GM23338 (cell line): ENCODE measurements at regions not wholly inside any gene's neighbourhood (a gene's known extent, or its start where the extent isn't known, plus 50 kb on each side); places are given as distances from the start of the nearest gene placed in this dataset.

Experiments used
- ATAC-seq: fragments of 200-7000 bp; cut with Tn5 transposase; 3 replicates; pipeline ENCODE4 v1.9.1; 2020
- DNase-seq: peaks from one replicate; pipeline ENCODE4 v3.0.0-alpha.2; 2015; ENCODE audit warnings: low spot score
- H2AFZ ChIP-seq: fragments of 200-600 bp; sonication (generic); 2 replicates; pipeline ENCODE4 v1.8.0; 2016; ENCODE audit warnings: antibody characterized with exemption, mild to moderate bottlenecking, moderate library complexity
- H3F3A ChIP-seq: fragments of 200-600 bp; sonication (generic); replicated peaks from 2 replicates; pipeline ENCODE4 v1.8.0; 2017; ENCODE audit warnings: antibody characterized with exemption, mixed run types, low read depth
- H3K27ac ChIP-seq: fragments of 200-600 bp; sonication (generic); 2 replicates; pipeline ENCODE4 v1.6.1; 2016; ENCODE audit warnings: low read depth
- H3K27me3 ChIP-seq: fragments of 200-600 bp; sonication (generic); 2 replicates; pipeline ENCODE4 v1.8.0; 2016; ENCODE audit warnings: mild to moderate bottlenecking, mixed run types, moderate library complexity; ENCODE audit not compliant: insufficient read depth
- H3K36me3 ChIP-seq: fragments of 200-600 bp; sonication (generic); 2 replicates; pipeline ENCODE4 v1.8.0; 2016; ENCODE audit warnings: mild to moderate bottlenecking; ENCODE audit not compliant: insufficient read depth
- H3K4me1 ChIP-seq: fragments of 200-600 bp; sonication (generic); 2 replicates; pipeline ENCODE4 v1.8.0; 2016; ENCODE audit warnings: mild to moderate bottlenecking, moderate library complexity; ENCODE audit not compliant: insufficient read depth
- H3K4me2 ChIP-seq: fragments of 200-600 bp; sonication (generic); 2 replicates; pipeline ENCODE4 v1.7.1; 2017; ENCODE audit warnings: mixed run types
- H3K4me3 ChIP-seq: fragments of 200-600 bp; sonication (generic); 2 replicates; pipeline ENCODE4 v1.6.1; 2016; ENCODE audit warnings: mixed run types
- H3K79me2 ChIP-seq: fragments of 200-600 bp; sonication (generic); replicated peaks from 2 replicates; pipeline ENCODE4 v1.8.0; 2017; ENCODE audit warnings: mild to moderate bottlenecking; ENCODE audit not compliant: insufficient read depth
- H3K9me2 ChIP-seq: fragments of 200-600 bp; sonication (generic); 2 replicates; pipeline ENCODE4 v1.8.0; 2017; ENCODE audit not compliant: insufficient read depth
- H4K20me1 ChIP-seq: fragments of 200-600 bp; sonication (generic); replicated peaks from 2 replicates; pipeline ENCODE4 v1.8.0; 2017; ENCODE audit warnings: mild to moderate bottlenecking; ENCODE audit not compliant: insufficient read depth
- H3K27ac Mint-ChIP-seq: 2 replicates; pipeline ENCODE4 v1.8.0; 2020; ENCODE audit warnings: inconsistent platforms, mild to moderate bottlenecking, moderate library complexity, mixed read lengths
- H3K27me3 Mint-ChIP-seq: 3 replicates; pipeline ENCODE4 v1.8.0; 2022; ENCODE audit warnings: low read depth, mild to moderate bottlenecking, moderate library complexity, mixed read lengths, inconsistent platforms; ENCODE audit not compliant: insufficient read depth, poor library complexity
- H3K36me3 Mint-ChIP-seq: 3 replicates; pipeline ENCODE4 v1.8.0; 2021; ENCODE audit warnings: low read depth, mild to moderate bottlenecking, inconsistent platforms, moderate library complexity, mixed read lengths
- H3K4me1 Mint-ChIP-seq: 3 replicates; pipeline ENCODE4 v1.8.0; 2020; ENCODE audit warnings: mild to moderate bottlenecking, inconsistent platforms, mixed read lengths
- H3K4me3 Mint-ChIP-seq: 3 replicates; pipeline ENCODE4 v1.8.0; 2021; ENCODE audit warnings: moderate library complexity, mild to moderate bottlenecking, inconsistent platforms, mixed read lengths
- H3K9me3 Mint-ChIP-seq: 3 replicates; pipeline ENCODE4 v1.8.0; 2020; ENCODE audit warnings: moderate library complexity, mild to moderate bottlenecking, inconsistent platforms, mixed read lengths
- CREB1 ChIP-seq: fragments of 250-450 bp; sonication (Bioruptor Pico); IDR thresholded peaks from 2 replicates; pipeline ENCODE4 v1.5.0; 2020; ENCODE audit warnings: low read depth, mild to moderate bottlenecking, moderate library complexity
- EZH2 ChIP-seq: fragments of 200-600 bp; sonication (generic); IDR thresholded peaks from one replicate; pipeline ENCODE4 v1.8.0; 2017; ENCODE audit warnings: antibody characterized with exemption, mild to moderate bottlenecking, low read depth; ENCODE audit not compliant: unreplicated experiment
- EZH2phosphoT487 ChIP-seq: fragments of 200-600 bp; sonication (generic); IDR thresholded peaks from one replicate; pipeline ENCODE4 v1.8.1; 2018; ENCODE audit warnings: antibody characterized with exemption; ENCODE audit not compliant: unreplicated experiment
- JUNB ChIP-seq: IDR thresholded peaks from one replicate; pipeline ENCODE4 v1.6.1; 2016; ENCODE audit warnings: antibody characterized with exemption; ENCODE audit not compliant: unreplicated experiment
- NANOG ChIP-seq: IDR thresholded peaks from 2 replicates; pipeline ENCODE4 v1.6.1; 2016; ENCODE audit warnings: antibody characterized with exemption, borderline replicate concordance
- STAT1 ChIP-seq: IDR thresholded peaks from one replicate; pipeline ENCODE4 v1.6.1; 2016; ENCODE audit warnings: antibody characterized with exemption; ENCODE audit not compliant: unreplicated experiment
- ZNF114 ChIP-seq: fragments of 250-450 bp; sonication (Bioruptor Pico); IDR thresholded peaks from 2 replicates; pipeline ENCODE4 v1.5.0; 2020; ENCODE audit warnings: mild to moderate bottlenecking, moderate library complexity
- ZNF331 ChIP-seq: fragments of 250-450 bp; sonication (Bioruptor Pico); IDR thresholded peaks from 2 replicates; pipeline ENCODE4 v1.5.0; 2020; ENCODE audit warnings: low read depth, mild to moderate bottlenecking, moderate library complexity
- TF ChIP-seq, protein P1 (sequence below), 2 experiments: fragments of 200-600 bp in 1 of 2; sonication (generic) in 1 of 2; conservative IDR thresholded peaks; 2 replicates each; pipeline versions ENCODE4 v1.5.1 to v1.6.1; 2016 to 2017; ENCODE audit warnings: antibody characterized with exemption in 2 of 2, low read depth in 2 of 2, mild to moderate bottlenecking in 2 of 2, moderate library complexity in 1 of 2
- TF ChIP-seq, protein P2 (sequence below): IDR thresholded peaks from one replicate; pipeline ENCODE4 v1.6.1; 2018; ENCODE audit warnings: antibody characterized with exemption; ENCODE audit not compliant: unreplicated experiment
- TF ChIP-seq, protein P3 (sequence below): fragments of 250-450 bp; sonication (Bioruptor Pico); IDR thresholded peaks from 2 replicates; pipeline ENCODE4 v1.5.0; 2020; ENCODE audit warnings: mild to moderate bottlenecking, moderate library complexity
- TF ChIP-seq, protein P4 (sequence below): IDR thresholded peaks from 2 replicates; pipeline ENCODE4 v1.6.1; 2016; ENCODE audit warnings: antibody characterized with exemption

DNA sequence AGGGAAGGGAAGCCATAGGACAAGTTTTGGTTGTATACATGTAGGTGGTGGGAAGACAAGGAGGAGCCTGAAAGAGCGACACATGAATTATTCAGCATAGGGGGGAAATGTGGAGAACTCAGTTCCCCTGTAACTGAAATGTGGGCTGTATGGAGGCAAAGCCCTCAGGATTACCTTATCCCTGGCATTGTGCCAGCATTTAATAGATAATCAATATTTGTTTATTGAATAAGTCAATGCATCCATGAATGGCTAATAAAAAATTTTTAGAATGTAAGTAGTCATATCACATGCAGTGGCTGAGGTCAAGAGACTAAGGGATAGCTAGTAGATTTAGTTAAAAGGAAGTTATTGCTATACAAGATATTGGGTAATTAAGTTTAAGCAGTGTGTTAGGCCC is 232.4 kb downstream of the SNAPC1 start:
- no peak overlapping the region for H3K4me2 ChIP-seq
- no peaks in the 10 kb centered on the region for H4K20me1 ChIP-seq
- no peaks in the 10 kb centered on the region for H3K27me3 ChIP-seq
- no peaks in the 10 kb centered on the region for H3K4me1 ChIP-seq
- H3F3A ChIP-seq = no peaks in the 10 kb centered on the region
- no peaks in the 10 kb centered on the region for H3K79me2 ChIP-seq
- H3K27ac ChIP-seq = no peak overlapping the region
- no peaks in the 10 kb centered on the region for H3K9me2 ChIP-seq
- H3K27me3 Mint-ChIP-seq = no peaks in the 10 kb centered on the region
- no peak overlapping the region for H3K27ac Mint-ChIP-seq
- no peak overlapping the region for H2AFZ ChIP-seq
- no peak overlapping the region for H3K4me3 ChIP-seq
- DNase-seq = no peak
- H3K36me3 Mint-ChIP-seq = no peaks in the 10 kb centered on the region
- H3K4me3 Mint-ChIP-seq = no peak overlapping the region
- TF ChIP-seq EZH2phosphoT487 = no peak
- no peak for TF ChIP-seq ZNF331 (CRISPR knock-in tag)
- TF ChIP-seq EZH2 = no peak
- TF ChIP-seq, protein P1, sequence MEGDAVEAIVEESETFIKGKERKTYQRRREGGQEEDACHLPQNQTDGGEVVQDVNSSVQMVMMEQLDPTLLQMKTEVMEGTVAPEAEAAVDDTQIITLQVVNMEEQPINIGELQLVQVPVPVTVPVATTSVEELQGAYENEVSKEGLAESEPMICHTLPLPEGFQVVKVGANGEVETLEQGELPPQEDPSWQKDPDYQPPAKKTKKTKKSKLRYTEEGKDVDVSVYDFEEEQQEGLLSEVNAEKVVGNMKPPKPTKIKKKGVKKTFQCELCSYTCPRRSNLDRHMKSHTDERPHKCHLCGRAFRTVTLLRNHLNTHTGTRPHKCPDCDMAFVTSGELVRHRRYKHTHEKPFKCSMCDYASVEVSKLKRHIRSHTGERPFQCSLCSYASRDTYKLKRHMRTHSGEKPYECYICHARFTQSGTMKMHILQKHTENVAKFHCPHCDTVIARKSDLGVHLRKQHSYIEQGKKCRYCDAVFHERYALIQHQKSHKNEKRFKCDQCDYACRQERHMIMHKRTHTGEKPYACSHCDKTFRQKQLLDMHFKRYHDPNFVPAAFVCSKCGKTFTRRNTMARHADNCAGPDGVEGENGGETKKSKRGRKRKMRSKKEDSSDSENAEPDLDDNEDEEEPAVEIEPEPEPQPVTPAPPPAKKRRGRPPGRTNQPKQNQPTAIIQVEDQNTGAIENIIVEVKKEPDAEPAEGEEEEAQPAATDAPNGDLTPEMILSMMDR (conservative IDR thresholded peaks at IDR 0.05; ENCODE audit: low read depth in 2 of 2) = no peak
- TF ChIP-seq JUNB = no peak
- TF ChIP-seq, protein P2, sequence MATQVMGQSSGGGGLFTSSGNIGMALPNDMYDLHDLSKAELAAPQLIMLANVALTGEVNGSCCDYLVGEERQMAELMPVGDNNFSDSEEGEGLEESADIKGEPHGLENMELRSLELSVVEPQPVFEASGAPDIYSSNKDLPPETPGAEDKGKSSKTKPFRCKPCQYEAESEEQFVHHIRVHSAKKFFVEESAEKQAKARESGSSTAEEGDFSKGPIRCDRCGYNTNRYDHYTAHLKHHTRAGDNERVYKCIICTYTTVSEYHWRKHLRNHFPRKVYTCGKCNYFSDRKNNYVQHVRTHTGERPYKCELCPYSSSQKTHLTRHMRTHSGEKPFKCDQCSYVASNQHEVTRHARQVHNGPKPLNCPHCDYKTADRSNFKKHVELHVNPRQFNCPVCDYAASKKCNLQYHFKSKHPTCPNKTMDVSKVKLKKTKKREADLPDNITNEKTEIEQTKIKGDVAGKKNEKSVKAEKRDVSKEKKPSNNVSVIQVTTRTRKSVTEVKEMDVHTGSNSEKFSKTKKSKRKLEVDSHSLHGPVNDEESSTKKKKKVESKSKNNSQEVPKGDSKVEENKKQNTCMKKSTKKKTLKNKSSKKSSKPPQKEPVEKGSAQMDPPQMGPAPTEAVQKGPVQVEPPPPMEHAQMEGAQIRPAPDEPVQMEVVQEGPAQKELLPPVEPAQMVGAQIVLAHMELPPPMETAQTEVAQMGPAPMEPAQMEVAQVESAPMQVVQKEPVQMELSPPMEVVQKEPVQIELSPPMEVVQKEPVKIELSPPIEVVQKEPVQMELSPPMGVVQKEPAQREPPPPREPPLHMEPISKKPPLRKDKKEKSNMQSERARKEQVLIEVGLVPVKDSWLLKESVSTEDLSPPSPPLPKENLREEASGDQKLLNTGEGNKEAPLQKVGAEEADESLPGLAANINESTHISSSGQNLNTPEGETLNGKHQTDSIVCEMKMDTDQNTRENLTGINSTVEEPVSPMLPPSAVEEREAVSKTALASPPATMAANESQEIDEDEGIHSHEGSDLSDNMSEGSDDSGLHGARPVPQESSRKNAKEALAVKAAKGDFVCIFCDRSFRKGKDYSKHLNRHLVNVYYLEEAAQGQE = no peak
- TF ChIP-seq NANOG = no peak
- TF ChIP-seq ZNF114 = no peak
- TF ChIP-seq STAT1 = no peak
- no peak for TF ChIP-seq CREB1
- TF ChIP-seq, protein P3, sequence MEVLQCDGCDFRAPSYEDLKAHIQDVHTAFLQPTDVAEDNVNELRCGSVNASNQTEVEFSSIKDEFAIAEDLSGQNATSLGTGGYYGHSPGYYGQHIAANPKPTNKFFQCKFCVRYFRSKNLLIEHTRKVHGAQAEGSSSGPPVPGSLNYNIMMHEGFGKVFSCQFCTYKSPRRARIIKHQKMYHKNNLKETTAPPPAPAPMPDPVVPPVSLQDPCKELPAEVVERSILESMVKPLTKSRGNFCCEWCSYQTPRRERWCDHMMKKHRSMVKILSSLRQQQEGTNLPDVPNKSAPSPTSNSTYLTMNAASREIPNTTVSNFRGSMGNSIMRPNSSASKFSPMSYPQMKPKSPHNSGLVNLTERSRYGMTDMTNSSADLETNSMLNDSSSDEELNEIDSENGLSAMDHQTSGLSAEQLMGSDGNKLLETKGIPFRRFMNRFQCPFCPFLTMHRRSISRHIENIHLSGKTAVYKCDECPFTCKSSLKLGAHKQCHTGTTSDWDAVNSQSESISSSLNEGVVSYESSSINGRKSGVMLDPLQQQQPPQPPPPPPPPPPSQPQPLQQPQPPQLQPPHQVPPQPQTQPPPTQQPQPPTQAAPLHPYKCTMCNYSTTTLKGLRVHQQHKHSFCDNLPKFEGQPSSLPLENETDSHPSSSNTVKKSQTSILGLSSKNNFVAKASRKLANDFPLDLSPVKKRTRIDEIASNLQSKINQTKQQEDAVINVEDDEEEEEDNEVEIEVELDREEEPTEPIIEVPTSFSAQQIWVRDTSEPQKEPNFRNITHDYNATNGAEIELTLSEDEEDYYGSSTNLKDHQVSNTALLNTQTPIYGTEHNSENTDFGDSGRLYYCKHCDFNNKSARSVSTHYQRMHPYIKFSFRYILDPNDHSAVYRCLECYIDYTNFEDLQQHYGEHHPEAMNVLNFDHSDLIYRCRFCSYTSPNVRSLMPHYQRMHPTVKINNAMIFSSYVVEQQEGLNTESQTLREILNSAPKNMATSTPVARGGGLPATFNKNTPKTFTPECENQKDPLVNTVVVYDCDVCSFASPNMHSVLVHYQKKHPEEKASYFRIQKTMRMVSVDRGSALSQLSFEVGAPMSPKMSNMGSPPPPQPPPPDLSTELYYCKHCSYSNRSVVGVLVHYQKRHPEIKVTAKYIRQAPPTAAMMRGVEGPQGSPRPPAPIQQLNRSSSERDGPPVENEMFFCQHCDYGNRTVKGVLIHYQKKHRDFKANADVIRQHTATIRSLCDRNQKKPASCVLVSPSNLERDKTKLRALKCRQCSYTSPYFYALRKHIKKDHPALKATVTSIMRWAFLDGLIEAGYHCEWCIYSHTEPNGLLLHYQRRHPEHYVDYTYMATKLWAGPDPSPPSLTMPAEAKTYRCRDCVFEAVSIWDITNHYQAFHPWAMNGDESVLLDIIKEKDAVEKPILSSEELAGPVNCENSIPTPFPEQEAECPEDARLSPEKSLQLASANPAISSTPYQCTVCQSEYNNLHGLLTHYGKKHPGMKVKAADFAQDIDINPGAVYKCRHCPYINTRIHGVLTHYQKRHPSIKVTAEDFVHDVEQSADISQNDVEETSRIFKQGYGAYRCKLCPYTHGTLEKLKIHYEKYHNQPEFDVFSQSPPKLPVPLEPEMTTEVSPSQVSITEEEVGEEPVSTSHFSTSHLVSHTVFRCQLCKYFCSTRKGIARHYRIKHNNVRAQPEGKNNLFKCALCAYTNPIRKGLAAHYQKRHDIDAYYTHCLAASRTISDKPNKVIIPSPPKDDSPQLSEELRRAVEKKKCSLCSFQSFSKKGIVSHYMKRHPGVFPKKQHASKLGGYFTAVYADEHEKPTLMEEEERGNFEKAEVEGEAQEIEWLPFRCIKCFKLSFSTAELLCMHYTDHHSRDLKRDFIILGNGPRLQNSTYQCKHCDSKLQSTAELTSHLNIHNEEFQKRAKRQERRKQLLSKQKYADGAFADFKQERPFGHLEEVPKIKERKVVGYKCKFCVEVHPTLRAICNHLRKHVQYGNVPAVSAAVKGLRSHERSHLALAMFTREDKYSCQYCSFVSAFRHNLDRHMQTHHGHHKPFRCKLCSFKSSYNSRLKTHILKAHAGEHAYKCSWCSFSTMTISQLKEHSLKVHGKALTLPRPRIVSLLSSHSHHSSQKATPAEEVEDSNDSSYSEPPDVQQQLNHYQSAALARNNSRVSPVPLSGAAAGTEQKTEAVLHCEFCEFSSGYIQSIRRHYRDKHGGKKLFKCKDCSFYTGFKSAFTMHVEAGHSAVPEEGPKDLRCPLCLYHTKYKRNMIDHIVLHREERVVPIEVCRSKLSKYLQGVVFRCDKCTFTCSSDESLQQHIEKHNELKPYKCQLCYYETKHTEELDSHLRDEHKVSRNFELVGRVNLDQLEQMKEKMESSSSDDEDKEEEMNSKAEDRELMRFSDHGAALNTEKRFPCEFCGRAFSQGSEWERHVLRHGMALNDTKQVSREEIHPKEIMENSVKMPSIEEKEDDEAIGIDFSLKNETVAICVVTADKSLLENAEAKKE (CRISPR knock-in tag) = no peak
- TF ChIP-seq, protein P4, sequence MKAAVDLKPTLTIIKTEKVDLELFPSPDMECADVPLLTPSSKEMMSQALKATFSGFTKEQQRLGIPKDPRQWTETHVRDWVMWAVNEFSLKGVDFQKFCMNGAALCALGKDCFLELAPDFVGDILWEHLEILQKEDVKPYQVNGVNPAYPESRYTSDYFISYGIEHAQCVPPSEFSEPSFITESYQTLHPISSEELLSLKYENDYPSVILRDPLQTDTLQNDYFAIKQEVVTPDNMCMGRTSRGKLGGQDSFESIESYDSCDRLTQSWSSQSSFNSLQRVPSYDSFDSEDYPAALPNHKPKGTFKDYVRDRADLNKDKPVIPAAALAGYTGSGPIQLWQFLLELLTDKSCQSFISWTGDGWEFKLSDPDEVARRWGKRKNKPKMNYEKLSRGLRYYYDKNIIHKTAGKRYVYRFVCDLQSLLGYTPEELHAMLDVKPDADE = no peak
- H3K9me3 Mint-ChIP-seq = no peaks in the 10 kb centered on the region
- no peaks in the 10 kb centered on the region for H3K36me3 ChIP-seq
- no peak for ATAC-seq
- no peaks in the 10 kb centered on the region for H3K4me1 Mint-ChIP-seq
